Endothelial cell of umbilical vein (primary cell): ENCODE measurements at regions not wholly inside any gene's neighbourhood (a gene's known extent, or its start where the extent isn't known, plus 50 kb on each side); places are given as distances from the start of the nearest gene placed in this dataset.

Experiments used
- BruUV-seq: library from RNA; stranded (reverse); fragments of 400-500 nt; replicated peaks from 2 replicates; lab custom pipeline; 2021; lab: Mats Ljungman, UMichigan
- CTCF ChIA-PET: fragments of 300-600, 350-600 bp; sonication (Branson Sonifier 250); formaldehyde crosslinking; loops from one replicate; lab custom pipeline; 2021; ENCODE audit warnings: antibody characterized with exemption, inconsistent platforms; lab: Charles Lee
- POLR2A ChIA-PET: fragments of 300-600, 350-600 bp; sonication (Branson Sonifier 250); formaldehyde crosslinking; loops from one replicate; lab custom pipeline; 2021; ENCODE audit warnings: antibody characterized with exemption, inconsistent platforms; lab: Charles Lee
- DNase-seq: peaks from one replicate; pipeline ENCODE4 v3.0.0-alpha.2; 2011; ENCODE audit warnings: low read depth, low spot score
- FAIRE-seq: peaks from 2 replicates; lab custom pipeline; 2011; peaks lifted over from hg19 to GRCh38; lab: Jason Lieb, UNC
- H2AFZ ChIP-seq: 2 replicates; pipeline ENCODE4 v1.6.0; 2012; ENCODE audit warnings: low read depth, low read length, control low read depth, inconsistent platforms
- H3K27ac ChIP-seq: 2 replicates; pipeline ENCODE4 v1.5.1; 2011; ENCODE audit warnings: low read depth, mild to moderate bottlenecking, control low read depth, low read length, moderate library complexity; ENCODE audit not compliant: insufficient read depth
- H3K27me3 ChIP-seq, 2 experiments: 2 replicates each; pipeline versions ENCODE4 v1.6.0 to v1.6.1; 2011; ENCODE audit warnings: low read length in 2 of 2, mixed read lengths in 1 of 2; ENCODE audit not compliant: control insufficient read depth in 2 of 2, insufficient read depth in 2 of 2
- H3K36me3 ChIP-seq, 2 experiments: 2 replicates in 1 of 2; 3 replicates in 1 of 2; pipeline ENCODE4 v1.5.1; 2011; ENCODE audit warnings: low read length in 2 of 2, mild to moderate bottlenecking in 1 of 2, moderate library complexity in 1 of 2; ENCODE audit not compliant: control insufficient read depth in 2 of 2, insufficient read depth in 2 of 2; ENCODE audit errors: extremely low read depth in 1 of 2
- H3K4me1 ChIP-seq: 3 replicates; pipeline ENCODE4 v1.5.1; 2011; ENCODE audit warnings: mild to moderate bottlenecking, low read length; ENCODE audit not compliant: control insufficient read depth, insufficient read depth; ENCODE audit errors: extremely low read depth
- H3K4me2 ChIP-seq: 2 replicates; pipeline ENCODE4 v1.6.1; 2011; ENCODE audit warnings: low read length, control low read depth, mixed read lengths; ENCODE audit not compliant: insufficient read depth
- H3K4me3 ChIP-seq, 3 experiments: fragments of 200-600 bp in 1 of 3; sonication (generic), shearing (Covaris generic) in 1 of 3; replicated peaks in 1 of 3; 2 replicates each; pipeline ENCODE4 v1.5.1; 2011 to 2016; ENCODE audit warnings: control low read depth in 3 of 3, low read length in 3 of 3, mild to moderate bottlenecking in 2 of 3, inconsistent platforms in 1 of 3, low read depth in 1 of 3, moderate library complexity in 1 of 3; ENCODE audit not compliant: insufficient read depth in 1 of 3
- H3K79me2 ChIP-seq: 2 replicates; pipeline ENCODE4 v1.6.0; 2012; ENCODE audit warnings: low read length, inconsistent platforms; ENCODE audit not compliant: control insufficient read depth, insufficient read depth
- H3K9ac ChIP-seq: replicated peaks from 2 replicates; pipeline ENCODE3; 2011; ENCODE audit warnings: low read length, control low read depth; ENCODE audit not compliant: insufficient read depth; ENCODE audit errors: extremely low read depth
- H3K9me1 ChIP-seq: replicated peaks from 3 replicates; pipeline ENCODE4 v1.6.0; 2011; ENCODE audit warnings: mild to moderate bottlenecking, low read length; ENCODE audit not compliant: control insufficient read depth, insufficient read depth; ENCODE audit errors: extremely low read depth
- H3K9me3 ChIP-seq: replicated peaks from 2 replicates; pipeline ENCODE4 v1.5.1; 2012; ENCODE audit warnings: low read length, inconsistent platforms; ENCODE audit not compliant: control insufficient read depth, insufficient read depth
- H4K20me1 ChIP-seq: replicated peaks from 2 replicates; pipeline ENCODE3; 2011; ENCODE audit warnings: mild to moderate bottlenecking, low read length; ENCODE audit not compliant: control insufficient read depth, insufficient read depth; ENCODE audit errors: extremely low read depth
- CTCF ChIP-seq, 2 donors: IDR thresholded peaks; 1 replicate in 1 of 2; 2 replicates in 1 of 2; pipeline ENCODE4 v1.5.1; 2011; ENCODE audit warnings: low read length in 2 of 2, mild to moderate bottlenecking in 2 of 2, moderate library complexity in 2 of 2, control low read depth in 1 of 2, inconsistent platforms in 1 of 2, low read depth in 1 of 2; ENCODE audit not compliant: insufficient read depth in 1 of 2; ENCODE audit errors: extremely low read depth in 1 of 2
- EZH2 ChIP-seq: IDR thresholded peaks from 2 replicates; pipeline ENCODE4 v1.6.1; 2012; ENCODE audit warnings: borderline replicate concordance, low read depth, mild to moderate bottlenecking, moderate library complexity, low read length, inconsistent platforms; ENCODE audit not compliant: severe bottlenecking
- FOS ChIP-seq: IDR thresholded peaks from 2 replicates; pipeline ENCODE4 v1.6.1; 2011; ENCODE audit warnings: mild to moderate bottlenecking, low read length, moderate library complexity, borderline replicate concordance; ENCODE audit not compliant: insufficient read depth
- GATA2 ChIP-seq: IDR thresholded peaks from 2 replicates; pipeline ENCODE4 v1.7.0; 2011; ENCODE audit warnings: low read depth, mild to moderate bottlenecking, moderate library complexity, mixed read lengths, low read length; ENCODE audit not compliant: insufficient read length, insufficient read depth
- JUN ChIP-seq: IDR thresholded peaks from 2 replicates; pipeline ENCODE4 v1.6.1; 2011; ENCODE audit warnings: borderline replicate concordance, low read depth; ENCODE audit not compliant: insufficient read length, insufficient read depth
- MAX ChIP-seq: IDR thresholded peaks from 2 replicates; pipeline ENCODE4 v1.6.1; 2011; ENCODE audit not compliant: insufficient read depth, insufficient read length
- MYC ChIP-seq: IDR thresholded peaks from one replicate; pipeline ENCODE4 v1.6.1; 2011; ENCODE audit warnings: mild to moderate bottlenecking, low read depth, low read length
- POLR2A ChIP-seq: IDR thresholded peaks from 2 replicates; pipeline ENCODE4 v1.6.1; 2012; ENCODE audit warnings: low read depth, mild to moderate bottlenecking, control low read depth, low read length
- POLR2AphosphoS5 ChIP-seq: IDR thresholded peaks from 2 replicates; pipeline ENCODE4 v1.6.1; 2012; ENCODE audit warnings: low read depth, mild to moderate bottlenecking, control low read depth, low read length, moderate library complexity; ENCODE audit not compliant: insufficient read depth
- dilution Hi-C: fragments of 300-500 bp; cut with MboI; formaldehyde crosslinking; loops from one replicate; pipeline ENCODE4 v1.15.0; 2019; ENCODE audit warnings: low sequenced_read_pairs; ENCODE audit not compliant: extremely low pct_ligation_motif_present
- intact Hi-C: fragments of 100-400 bp; cut with micrococcal nuclease; formaldehyde crosslinking; loops from one replicate; pipeline ENCODE4 v1.10.0; 2022

GRCh38 chr2:59458800-59459199 is 1094.7 kb downstream of the BCL11A start:
- no peaks in the 10 kb centered on the region for H3K27me3 ChIP-seq
- no peaks in the 10 kb centered on the region for H3K9me1 ChIP-seq
- H3K36me3 ChIP-seq, result no peaks in the 10 kb centered on the region
- H2AFZ ChIP-seq, result no peak overlapping the region
- H3K4me1 ChIP-seq, result no peaks in the 10 kb centered on the region
- ChIA-PET CTCF (no interaction called here), POLR2A (no interaction called here)
- H3K79me2 ChIP-seq, result no peaks in the 10 kb centered on the region
- no peaks in the 10 kb centered on the region for H4K20me1 ChIP-seq
- H3K4me2 ChIP-seq, result no peak overlapping the region
- no peak overlapping the region for H3K4me3 ChIP-seq
- BruUV-seq, result no TSS peak
- TF ChIP-seq JUN (no peak), GATA2 (no peak), MAX (no peak), CTCF (IDR thresholded peaks at IDR 0.05; ENCODE audit: extremely low read depth in 1 of 2, insufficient read depth in 1 of 2, low read depth in 1 of 2, low read length in 2 of 2) (no peak), MYC (no peak), POLR2A (no peak), EZH2 (no peak), POLR2AphosphoS5 (no peak), FOS (no peak)
- H3K9ac ChIP-seq, result no peak overlapping the region
- H3K9me3 ChIP-seq, result peaks cover 4% of the 10 kb centered on the region
- DNase-seq, result no peak
- dilution Hi-C loops (no loop called here), intact Hi-C loops (no loop called here)
- no peak overlapping the region for H3K27ac ChIP-seq
- FAIRE-seq, result no peak
